GDM1 (cell line): ENCODE measurements at regions not wholly inside any gene's neighbourhood (a gene's known extent, or its start where the extent isn't known, plus 50 kb on each side); places are given as distances from the start of the nearest gene placed in this dataset.
A peak's percentile ranks its signal among the peaks of the same experiment; 100 is the strongest.

Experiments
- DNase-seq: peaks from one replicate; lab custom pipeline; 2025; lab: John Stamatoyannopoulos, UW

GRCh38 chr7:25847336-25848070, 304.5 kb upstream of the NFE2L3 start:
- DNase-seq = no peak

GRCh38 chr7:25849500-25850184, 302.4 kb upstream of the NFE2L3 start:
- no peak for DNase-seq

GRCh38 chr7:25850216-25850615, 301.8 kb upstream of the NFE2L3 start:
- DNase-seq = no peak

- DNase-seq = no peak
These were observed 301.3 kb upstream of the NFE2L3 start for GRCh38 chr7:25850735-25851134.

GRCh38 chr7:25851332-25852210, 300.4 kb upstream of the NFE2L3 start:
- peak; percentile 35 for DNase-seq

GRCh38 chr7:25852211-25852938, 299.6 kb upstream of the NFE2L3 start:
- DNase-seq = no peak

- DNase-seq = no peak
These were observed 299.1 kb upstream of the NFE2L3 start for GRCh38 chr7:25852939-25853271.

GRCh38 chr7:25853314-25853713, 298.7 kb upstream of the NFE2L3 start:
- DNase-seq = no peak

GRCh38 chr7:25854059-25854458, 297.9 kb upstream of the NFE2L3 start:
- no peak for DNase-seq

GRCh38 chr7:25854608-25855497, 297.1 kb upstream of the NFE2L3 start:
- peak; percentile 85 for DNase-seq

GRCh38 chr7:25855854-25856782, 295.9 kb upstream of the NFE2L3 start:
- no peak for DNase-seq

- DNase-seq = no peak
These were observed 294.5 kb upstream of the NFE2L3 start for GRCh38 chr7:25857376-25858067.

GRCh38 chr7:25858200-25858524, 293.8 kb upstream of the NFE2L3 start:
- no peak for DNase-seq

GRCh38 chr7:25858525-25859411, 293.2 kb upstream of the NFE2L3 start:
- DNase-seq = no peak

GRCh38 chr7:25859412-25860274, 292.4 kb upstream of the NFE2L3 start:
- no peak for DNase-seq

- no peak for DNase-seq
These were observed 291.5 kb upstream of the NFE2L3 start for GRCh38 chr7:25860275-25861163.

- DNase-seq = no peak
These were observed 290.9 kb upstream of the NFE2L3 start for GRCh38 chr7:25861164-25861496.
